IMR-90 (cell line): ENCODE measurements at regions not wholly inside any gene's neighbourhood (a gene's known extent, or its start where the extent isn't known, plus 50 kb on each side); places are given as distances from the start of the nearest gene placed in this dataset.

Experiments used
- RCOR1 ChIP-seq: IDR thresholded peaks from 2 replicates; pipeline ENCODE4 v1.6.1; 2012; ENCODE audit warnings: mild to moderate bottlenecking, low read length, improper control_type of control experiment; ENCODE audit not compliant: insufficient replicate concordance
- TF ChIP-seq, protein P1 (sequence below): conservative IDR thresholded peaks from 2 replicates; pipeline ENCODE4 v1.5.1; 2012; ENCODE audit warnings: mild to moderate bottlenecking, low read depth, low read length, improper control_type of control experiment

DNA sequence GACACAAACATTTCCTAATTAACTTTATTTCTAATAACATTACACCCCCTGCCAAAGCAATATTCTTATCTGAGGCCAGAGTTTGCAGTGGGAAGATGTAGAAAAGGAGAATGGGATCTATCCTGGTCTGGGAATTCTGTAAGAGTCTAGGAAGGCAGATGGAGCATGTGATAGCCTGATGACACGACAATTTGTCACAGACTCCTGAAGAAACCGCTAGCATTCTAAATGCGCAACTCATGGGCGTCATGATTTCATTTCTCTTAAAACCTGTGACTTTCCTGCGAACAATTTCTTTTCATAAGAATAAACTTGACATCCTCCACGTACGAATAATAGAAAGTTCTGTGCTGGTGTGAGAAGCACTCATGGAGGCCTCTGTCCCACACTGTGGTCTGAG, 72.9 kb upstream of the ATP10A start:
- TF ChIP-seq, protein P1, sequence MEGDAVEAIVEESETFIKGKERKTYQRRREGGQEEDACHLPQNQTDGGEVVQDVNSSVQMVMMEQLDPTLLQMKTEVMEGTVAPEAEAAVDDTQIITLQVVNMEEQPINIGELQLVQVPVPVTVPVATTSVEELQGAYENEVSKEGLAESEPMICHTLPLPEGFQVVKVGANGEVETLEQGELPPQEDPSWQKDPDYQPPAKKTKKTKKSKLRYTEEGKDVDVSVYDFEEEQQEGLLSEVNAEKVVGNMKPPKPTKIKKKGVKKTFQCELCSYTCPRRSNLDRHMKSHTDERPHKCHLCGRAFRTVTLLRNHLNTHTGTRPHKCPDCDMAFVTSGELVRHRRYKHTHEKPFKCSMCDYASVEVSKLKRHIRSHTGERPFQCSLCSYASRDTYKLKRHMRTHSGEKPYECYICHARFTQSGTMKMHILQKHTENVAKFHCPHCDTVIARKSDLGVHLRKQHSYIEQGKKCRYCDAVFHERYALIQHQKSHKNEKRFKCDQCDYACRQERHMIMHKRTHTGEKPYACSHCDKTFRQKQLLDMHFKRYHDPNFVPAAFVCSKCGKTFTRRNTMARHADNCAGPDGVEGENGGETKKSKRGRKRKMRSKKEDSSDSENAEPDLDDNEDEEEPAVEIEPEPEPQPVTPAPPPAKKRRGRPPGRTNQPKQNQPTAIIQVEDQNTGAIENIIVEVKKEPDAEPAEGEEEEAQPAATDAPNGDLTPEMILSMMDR, result no peak
- TF ChIP-seq RCOR1, result no peak
